Endometrial microvascular endothelial cells (primary cell): ENCODE measurements at regions not wholly inside any gene's neighbourhood (a gene's known extent, or its start where the extent isn't known, plus 50 kb on each side); places are given as distances from the start of the nearest gene placed in this dataset.

ENCODE experiments used
- in situ Hi-C: cut with HindIII; loops from 2 replicates; pipeline ENCODE4 v1.10.0; 2017; ENCODE audit warnings: low sequenced_read_pairs, low pct_unique_long_range_greater_than_20kb; ENCODE audit errors: inconsistent ontology term

DNA sequence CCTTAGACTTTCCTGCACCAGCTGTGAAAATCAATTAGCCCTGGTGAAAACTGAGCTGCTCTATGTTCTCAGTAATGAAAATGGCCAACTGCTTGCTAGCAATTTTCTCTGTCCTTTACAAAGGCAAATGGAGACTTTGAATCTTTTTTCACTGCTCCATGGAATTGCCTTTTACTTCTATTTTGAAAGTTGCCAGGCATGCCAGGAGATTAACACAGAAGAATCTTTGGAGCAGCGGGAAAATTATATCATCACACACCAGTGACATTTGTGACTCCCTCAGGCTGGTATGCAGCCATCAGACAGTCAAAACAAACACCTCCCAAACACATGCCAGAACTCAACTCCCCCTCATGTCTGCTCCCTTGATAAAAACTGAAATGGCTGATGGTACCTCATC lies 872.0 kb upstream of the FLRT2 start:
- in situ Hi-C loops: no loop called here

- in situ Hi-C loops: no loop called here
These were observed 859.1 kb upstream of the FLRT2 start for GRCh38 chr14:84670796-84671195.

DNA sequence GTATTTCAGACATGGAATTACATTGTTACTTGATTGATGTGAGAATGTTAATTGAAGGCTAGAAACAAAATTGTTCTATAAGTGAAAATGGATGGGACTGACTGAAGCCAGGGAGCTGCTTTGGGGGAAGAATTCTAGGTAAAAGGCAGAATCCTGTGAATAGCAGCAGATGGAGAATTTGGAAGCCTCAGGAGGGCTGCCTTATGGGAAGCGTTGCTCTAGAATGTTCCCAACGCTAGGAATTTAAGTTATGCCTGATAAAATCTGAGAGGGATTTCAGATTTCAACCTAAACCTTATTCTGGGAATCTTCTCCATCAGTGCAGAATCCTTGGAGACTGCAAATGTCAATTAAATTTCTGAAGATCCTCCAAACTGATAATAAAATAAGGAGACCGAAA lies 858.2 kb upstream of the FLRT2 start:
- in situ Hi-C loops: no loop called here

DNA sequence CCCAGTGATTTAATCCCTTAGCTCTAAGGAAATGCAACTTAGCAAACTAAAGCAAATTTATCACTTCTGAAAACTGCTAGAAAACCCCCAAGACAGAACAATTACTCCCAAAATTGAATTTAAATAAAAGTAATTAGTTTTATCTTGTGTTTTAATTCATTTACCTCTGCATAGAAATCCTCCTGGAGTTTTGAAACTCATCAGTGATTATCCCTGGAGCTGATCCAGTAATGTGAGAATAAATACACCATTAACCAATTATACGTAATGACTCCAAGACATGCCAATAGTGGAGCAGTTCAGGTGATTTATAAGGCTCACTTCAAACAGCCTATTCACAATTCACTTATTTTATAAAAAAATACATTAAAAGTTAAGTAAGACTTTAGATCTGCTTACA lies 855.3 kb upstream of the FLRT2 start:
- in situ Hi-C loops: no loop called here

DNA sequence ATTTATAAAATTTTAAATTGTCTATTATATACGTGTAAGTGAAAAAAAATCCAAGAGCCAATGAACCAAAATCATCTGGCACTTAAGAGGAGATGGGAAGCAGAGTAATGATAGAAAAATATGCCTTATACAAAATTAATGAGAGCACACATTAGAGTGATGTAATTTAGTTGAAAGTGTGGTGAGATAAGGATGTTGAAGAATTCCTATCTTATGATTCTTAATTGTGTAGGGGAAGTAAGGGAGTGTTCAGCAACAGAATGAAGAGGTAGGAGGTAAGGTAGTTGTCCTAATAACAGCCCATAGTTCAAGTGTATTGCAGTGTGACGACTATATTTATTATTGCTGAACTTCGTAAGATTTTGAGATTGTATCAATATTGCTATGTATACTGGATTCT lies 843.4 kb upstream of the FLRT2 start:
- in situ Hi-C loops: no loop called here

DNA sequence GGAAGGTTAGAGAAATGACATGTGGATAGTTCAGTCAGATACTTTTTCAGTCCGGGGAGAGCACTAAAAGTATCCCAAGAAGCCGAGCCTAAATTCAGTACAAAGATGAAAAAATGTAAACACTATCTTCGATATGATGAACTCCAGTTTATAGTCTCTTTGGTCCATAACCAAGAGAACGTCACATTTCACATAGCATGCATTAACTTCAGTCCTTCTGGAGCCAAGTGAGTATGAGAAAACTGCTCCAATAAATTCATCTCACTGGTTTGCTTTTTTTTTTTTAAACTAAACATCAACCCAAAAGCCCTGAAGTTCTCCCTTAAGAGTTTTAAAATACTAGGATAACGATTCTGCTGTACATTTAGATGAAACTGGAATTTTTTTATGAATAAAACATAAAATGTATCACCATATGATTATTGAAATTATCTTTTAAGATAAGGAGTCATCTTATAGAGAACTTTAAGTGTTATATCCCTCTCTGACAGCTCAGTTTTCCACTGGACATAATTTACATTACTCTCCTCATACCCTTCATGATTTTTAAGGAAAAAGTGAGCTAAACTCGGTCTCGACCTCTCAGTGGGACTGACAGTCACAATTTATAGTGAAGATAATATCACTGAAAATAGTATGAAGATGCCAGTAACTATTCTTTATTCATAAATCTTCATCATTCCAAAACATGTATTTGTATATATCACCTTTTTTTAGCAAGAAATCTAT lies 841.5 kb upstream of the FLRT2 start:
- in situ Hi-C loops: no loop called here

DNA sequence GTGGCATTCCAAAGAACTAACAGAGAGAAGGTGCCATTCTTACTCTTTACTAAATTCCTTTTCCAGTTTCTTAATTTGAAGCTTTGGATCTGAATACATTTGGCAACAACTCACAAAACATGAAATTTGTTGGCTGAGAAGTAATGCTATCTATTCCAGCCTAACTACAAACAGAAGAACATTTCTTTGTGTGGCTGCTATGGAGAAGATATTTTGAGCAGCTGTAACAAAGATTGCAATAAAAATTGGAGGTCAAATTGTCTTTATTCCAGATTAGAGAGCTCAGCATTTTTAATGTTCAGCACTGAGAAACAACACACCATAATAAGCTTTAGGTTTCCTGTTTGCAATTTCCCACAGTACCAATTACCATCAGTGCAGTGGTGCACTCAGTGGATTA lies 835.8 kb upstream of the FLRT2 start:
- in situ Hi-C loops: no loop called here

DNA sequence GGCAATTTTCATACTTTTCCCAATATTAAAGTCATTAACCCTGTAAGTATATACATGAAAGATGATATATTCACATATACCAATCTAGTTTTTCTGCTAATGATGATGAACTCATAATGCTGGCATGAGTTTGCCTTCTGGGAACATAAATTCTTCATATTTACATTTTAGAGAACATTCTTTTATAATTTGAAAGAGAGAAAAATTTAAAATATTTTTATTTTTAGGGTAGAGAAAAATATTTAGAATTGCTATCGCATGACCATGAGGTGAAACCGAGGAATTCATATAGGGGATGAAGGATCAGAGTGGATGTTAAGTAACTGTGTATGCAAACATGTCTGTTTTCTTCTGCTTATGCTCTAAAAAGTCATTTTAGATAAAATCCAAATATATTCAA lies 825.3 kb upstream of the FLRT2 start:
- in situ Hi-C loops: no loop called here

- in situ Hi-C loops: no loop called here
These were observed 822.1 kb upstream of the FLRT2 start for GRCh38 chr14:84707830-84708229.

GRCh38 chr14:84708865-84709264 lies 821.1 kb upstream of the FLRT2 start:
- in situ Hi-C loops: no loop called here

DNA sequence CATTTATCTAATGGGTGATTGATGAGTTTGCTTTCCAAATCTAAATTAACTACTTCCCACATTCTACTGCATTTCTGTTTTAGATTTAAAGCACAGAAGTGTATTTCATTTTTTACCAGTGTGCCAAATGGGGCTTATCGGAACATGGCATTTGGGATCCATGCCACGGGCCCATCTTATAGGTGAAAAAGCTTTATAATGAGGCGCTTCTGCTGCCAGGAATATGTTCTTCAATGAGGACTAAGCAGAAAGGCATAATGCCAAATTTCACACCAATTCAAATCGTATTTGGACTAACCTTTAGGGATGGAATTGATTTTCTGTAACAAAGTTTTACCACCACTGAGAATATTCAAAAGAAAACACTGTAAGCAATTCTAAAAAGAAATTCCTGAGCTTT lies 803.5 kb upstream of the FLRT2 start:
- in situ Hi-C loops: no loop called here

GRCh38 chr14:84749191-84749955 lies 780.6 kb upstream of the FLRT2 start:
- in situ Hi-C loops: no loop called here

GRCh38 chr14:84750284-84750683 lies 779.7 kb upstream of the FLRT2 start:
- in situ Hi-C loops: no loop called here

- in situ Hi-C loops: no loop called here
These were observed 779.0 kb upstream of the FLRT2 start for GRCh38 chr14:84750763-84751554.

GRCh38 chr14:84751745-84752144 lies 778.2 kb upstream of the FLRT2 start:
- in situ Hi-C loops: no loop called here

DNA sequence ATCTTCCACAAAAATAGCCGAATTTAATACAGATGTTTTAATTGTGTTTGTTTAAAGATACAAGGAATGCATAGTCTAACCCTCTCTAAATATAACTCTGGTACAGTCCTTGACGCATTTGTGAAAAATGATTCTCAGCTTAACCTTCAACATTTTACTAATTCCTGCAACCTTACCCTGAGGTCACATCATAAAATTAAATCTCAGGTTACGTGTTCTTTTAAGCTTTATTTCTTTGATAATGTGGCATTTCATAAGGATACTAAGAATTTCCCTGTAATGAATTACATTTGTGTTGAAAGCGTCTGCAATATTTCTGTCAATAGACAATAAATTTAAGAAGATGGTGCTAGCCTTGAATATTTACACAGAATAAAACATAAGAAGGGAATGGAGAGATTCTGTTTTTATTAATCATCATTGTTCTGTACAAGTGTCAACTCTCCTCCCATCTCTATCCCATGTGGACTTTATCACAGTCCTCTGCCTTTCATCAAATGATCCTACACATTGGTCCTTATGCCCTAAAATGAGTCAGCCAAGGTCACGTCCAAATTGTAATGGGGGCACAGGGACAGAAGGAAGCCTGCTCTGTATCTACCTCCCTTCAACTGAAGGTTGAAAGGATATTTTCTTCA lies 769.3 kb upstream of the FLRT2 start:
- in situ Hi-C loops: no loop called here

GRCh38 chr14:84767434-84767833 lies 762.5 kb upstream of the FLRT2 start:
- in situ Hi-C loops: no loop called here

DNA sequence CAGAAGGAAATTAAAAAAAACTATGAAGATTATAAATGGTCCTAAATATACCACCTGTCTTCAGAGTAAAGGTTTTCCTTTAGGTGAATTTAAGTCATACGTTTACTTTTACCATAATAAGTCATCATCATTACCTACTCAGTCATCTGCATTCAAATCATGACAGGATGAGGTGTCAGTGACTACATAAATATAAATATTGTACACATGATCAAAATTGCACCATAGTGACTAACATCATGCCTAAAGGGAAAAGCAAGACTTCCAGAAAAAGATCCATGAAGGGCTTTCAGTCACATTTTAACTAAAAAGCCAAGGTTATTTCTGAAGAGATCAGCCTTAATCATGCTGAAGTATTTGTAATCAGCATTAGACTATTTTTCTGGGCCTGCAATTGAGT lies 759.9 kb upstream of the FLRT2 start:
- in situ Hi-C loops: no loop called here

DNA sequence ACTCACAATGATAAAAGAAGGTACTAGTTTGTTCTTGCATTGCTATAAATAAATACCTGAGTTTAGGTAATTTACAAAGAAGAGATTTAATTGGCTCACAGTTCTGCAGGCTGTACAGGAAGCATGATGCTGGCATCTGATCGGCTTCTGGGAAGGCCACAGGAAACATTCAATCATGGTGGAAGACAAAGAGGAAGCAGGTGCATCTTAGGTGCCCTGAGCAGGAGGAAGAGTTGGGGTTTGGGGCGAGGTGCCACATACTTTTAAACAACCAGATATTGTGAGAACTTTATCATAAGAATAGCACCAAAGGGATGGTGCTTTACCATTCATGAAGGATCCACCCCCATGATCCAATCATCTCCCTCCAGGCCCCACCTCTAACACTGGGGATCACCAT lies 752.6 kb upstream of the FLRT2 start:
- in situ Hi-C loops: no loop called here
